Fibroblast of lung (primary cell): ENCODE measurements at regions not wholly inside any gene's neighbourhood (a gene's known extent, or its start where the extent isn't known, plus 50 kb on each side); places are given as distances from the start of the nearest gene placed in this dataset.

Experiments
- DNase-seq, 2 donors: peaks; one replicate each; pipeline versions ENCODE4 v3.0.0 to v3.0.0-alpha.2; 2010; ENCODE audit warnings: low read depth in 2 of 2
- H2AFZ ChIP-seq: 2 replicates; pipeline ENCODE4 v1.5.1; 2012; ENCODE audit warnings: low read length, control low read depth, inconsistent platforms
- H3K27ac ChIP-seq: 2 replicates; pipeline ENCODE4 v1.5.1; 2011; ENCODE audit warnings: low read length, control low read depth; ENCODE audit not compliant: insufficient read depth
- H3K27me3 ChIP-seq: 2 replicates; pipeline ENCODE4 v1.5.1; 2011; ENCODE audit warnings: mild to moderate bottlenecking, low read length; ENCODE audit not compliant: control insufficient read depth, insufficient read depth
- H3K36me3 ChIP-seq: 2 replicates; pipeline ENCODE4 v1.5.1; 2011; ENCODE audit warnings: low read length; ENCODE audit not compliant: control insufficient read depth, insufficient read depth
- H3K4me1 ChIP-seq: 2 replicates; pipeline ENCODE4 v1.5.1; 2011; ENCODE audit warnings: low read length; ENCODE audit not compliant: control insufficient read depth, insufficient read depth; ENCODE audit errors: extremely low read depth
- H3K4me2 ChIP-seq: 2 replicates; pipeline ENCODE4 v1.5.1; 2011; ENCODE audit warnings: low read length, control low read depth; ENCODE audit not compliant: insufficient read depth; ENCODE audit errors: extremely low read depth
- H3K4me3 ChIP-seq, 4 experiments: fragments of 200-600 bp in 1 of 4; sonication (generic) in 1 of 4; replicated peaks in 1 of 4; 2 replicates each; pipeline ENCODE4 v1.5.1; 2011 to 2016; ENCODE audit warnings: low read length in 4 of 4, low read depth in 3 of 4, mild to moderate bottlenecking in 3 of 4, control low read depth in 2 of 4, inconsistent platforms in 1 of 4, mixed read lengths in 1 of 4; ENCODE audit not compliant: insufficient read depth in 1 of 4; ENCODE audit errors: control extremely low read depth in 1 of 4
- H3K79me2 ChIP-seq: 2 replicates; pipeline ENCODE4 v1.5.1; 2012; ENCODE audit warnings: mild to moderate bottlenecking, low read length, inconsistent platforms; ENCODE audit not compliant: control insufficient read depth, insufficient read depth
- H3K9ac ChIP-seq: 2 replicates; pipeline ENCODE4 v1.5.1; 2011; ENCODE audit warnings: mild to moderate bottlenecking, low read length, control low read depth; ENCODE audit not compliant: insufficient read depth
- H3K9me3 ChIP-seq: 2 replicates; pipeline ENCODE4 v1.5.1; 2012; ENCODE audit warnings: low read depth, low read length; ENCODE audit not compliant: control insufficient read depth, insufficient read depth
- H4K20me1 ChIP-seq: 2 replicates; pipeline ENCODE4 v1.5.1; 2011; ENCODE audit warnings: low read length; ENCODE audit not compliant: control insufficient read depth, insufficient read depth; ENCODE audit errors: extremely low read depth
- CTCF ChIP-seq, 2 donors: IDR thresholded peaks in 1 of 2; conservative IDR thresholded peaks in 1 of 2; 1 replicate in 1 of 2; 2 replicates in 1 of 2; pipeline ENCODE4 v1.5.1; 2011 to 2012; ENCODE audit warnings: low read length in 2 of 2, control low read depth in 1 of 2, inconsistent platforms in 1 of 2, low read depth in 1 of 2, mild to moderate bottlenecking in 1 of 2
- EZH2 ChIP-seq: IDR thresholded peaks from 2 replicates; pipeline ENCODE4 v1.5.1; 2012; ENCODE audit warnings: low read length, control low read depth, mild to moderate bottlenecking; ENCODE audit errors: missing control alignments

- no peak overlapping the region for H2AFZ ChIP-seq
- no peaks in the 10 kb centered on the region for H3K36me3 ChIP-seq
- H3K27me3 ChIP-seq, result no peaks in the 10 kb centered on the region
- H4K20me1 ChIP-seq, result no peaks in the 10 kb centered on the region
- no peaks in the 10 kb centered on the region for H3K9me3 ChIP-seq
- H3K79me2 ChIP-seq, result no peaks in the 10 kb centered on the region
- H3K4me1 ChIP-seq, result no peaks in the 10 kb centered on the region
- TF ChIP-seq CTCF (conservative IDR thresholded peaks at IDR 0.05 in 1 of 2, IDR thresholded peaks at IDR 0.05 in 1 of 2; ENCODE audit: low read depth in 1 of 2, low read length in 2 of 2), result no peak
- TF ChIP-seq EZH2, result no peak
- no peak overlapping the region for H3K27ac ChIP-seq
- no peak overlapping the region for H3K4me2 ChIP-seq
- H3K9ac ChIP-seq, result no peak overlapping the region
- peak in 1 of 2 donors; percentile 72 for DNase-seq
- H3K4me3 ChIP-seq, result no peak overlapping the region
Observed at GRCh38 chr19:28519952-28520861, 692.7 kb downstream of the UQCRFS1 start.

- H2AFZ ChIP-seq, result no peak overlapping the region
- TF ChIP-seq CTCF (conservative IDR thresholded peaks at IDR 0.05 in 1 of 2, IDR thresholded peaks at IDR 0.05 in 1 of 2; ENCODE audit: low read depth in 1 of 2, low read length in 2 of 2), result no peak
- no peak for TF ChIP-seq EZH2
- no peaks in the 10 kb centered on the region for H4K20me1 ChIP-seq
- no peak overlapping the region for H3K4me2 ChIP-seq
- no peaks in the 10 kb centered on the region for H3K4me1 ChIP-seq
- no peak overlapping the region for H3K27ac ChIP-seq
- H3K9me3 ChIP-seq, result no peaks in the 10 kb centered on the region
- no peak for DNase-seq
- no peak overlapping the region for H3K9ac ChIP-seq
- no peaks in the 10 kb centered on the region for H3K36me3 ChIP-seq
- no peak overlapping the region for H3K4me3 ChIP-seq
- H3K27me3 ChIP-seq, result no peaks in the 10 kb centered on the region
- no peaks in the 10 kb centered on the region for H3K79me2 ChIP-seq
Observed at GRCh38 chr19:28519218-28519779, 693.7 kb downstream of the UQCRFS1 start.

GRCh38 chr19:28516415-28516872 lies 696.5 kb downstream of the UQCRFS1 start:
- no peak overlapping the region for H3K27ac ChIP-seq
- H4K20me1 ChIP-seq, result no peaks in the 10 kb centered on the region
- H3K27me3 ChIP-seq, result no peaks in the 10 kb centered on the region
- no peaks in the 10 kb centered on the region for H3K9me3 ChIP-seq
- no peaks in the 10 kb centered on the region for H3K4me1 ChIP-seq
- no peaks in the 10 kb centered on the region for H3K36me3 ChIP-seq
- no peak overlapping the region for H2AFZ ChIP-seq
- DNase-seq, result no peak
- no peak overlapping the region for H3K4me3 ChIP-seq
- no peak for TF ChIP-seq EZH2
- no peak for TF ChIP-seq CTCF (conservative IDR thresholded peaks at IDR 0.05 in 1 of 2, IDR thresholded peaks at IDR 0.05 in 1 of 2; ENCODE audit: low read depth in 1 of 2, low read length in 2 of 2)
- H3K4me2 ChIP-seq, result no peak overlapping the region
- H3K9ac ChIP-seq, result no peak overlapping the region
- no peaks in the 10 kb centered on the region for H3K79me2 ChIP-seq
